HG02884 (cell line): ENCODE measurements at regions not wholly inside any gene's neighbourhood (a gene's known extent, or its start where the extent isn't known, plus 50 kb on each side); places are given as distances from the start of the nearest gene placed in this dataset.

Experiments used
- ATAC-seq: cut with Tn5 transposase; IDR thresholded peaks from one replicate; pipeline ENCODE4 v1.9.1; 2021; ENCODE audit warnings: mild to moderate bottlenecking, moderate library complexity; ENCODE audit not compliant: unreplicated experiment

GRCh38 chr5:160906090-160906489 lies 54.1 kb upstream of the ATP10B start:
- no peak for ATAC-seq

GRCh38 chr5:160905285-160905684 lies 53.3 kb upstream of the ATP10B start:
- no peak for ATAC-seq

- ATAC-seq = no peak
These were observed 52.6 kb upstream of the ATP10B start for GRCh38 chr5:160904591-160904990.

GRCh38 chr5:160903551-160903950 lies 51.5 kb upstream of the ATP10B start:
- ATAC-seq = no peak

DNA sequence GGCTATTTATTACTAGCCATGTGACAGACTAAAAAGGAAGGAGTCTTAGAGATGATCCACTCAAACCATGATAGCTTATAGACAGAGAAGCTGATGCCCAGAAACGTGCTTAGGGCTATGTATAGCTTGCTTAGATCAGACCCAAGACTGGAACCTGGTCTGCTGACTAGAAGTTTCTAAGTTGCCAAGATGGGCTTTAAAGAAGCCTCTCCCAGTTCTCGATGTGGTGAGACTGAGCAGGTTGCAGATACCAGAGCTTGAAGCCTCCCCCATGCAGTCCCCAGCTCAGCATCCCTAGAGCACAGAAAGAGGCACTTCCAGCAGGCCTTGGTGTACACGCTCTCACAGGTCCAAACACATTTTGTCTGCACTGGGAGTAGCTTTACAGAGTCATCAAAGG lies 51.1 kb upstream of the ATP10B start:
- no peak for ATAC-seq
